SK-N-MC (cell line): ENCODE measurements at regions not wholly inside any gene's neighbourhood (a gene's known extent, or its start where the extent isn't known, plus 50 kb on each side); places are given as distances from the start of the nearest gene placed in this dataset.

Experiments
- EZH2 ChIP-seq: fragments of 200-600 bp; sonication (generic); IDR thresholded peaks from one replicate; pipeline ENCODE4 v1.6.1; 2017; ENCODE audit warnings: antibody characterized with exemption
- FOXP2 ChIP-seq: optimal IDR thresholded peaks from 2 replicates; pipeline ENCODE3; 2011; ENCODE audit warnings: mild to moderate bottlenecking, moderate library complexity; ENCODE audit not compliant: insufficient read depth; ENCODE audit errors: extremely low read length, control extremely low read depth
- POLR2AphosphoS5 ChIP-seq: IDR thresholded peaks from 2 replicates; pipeline ENCODE4 v1.6.1; 2012; ENCODE audit warnings: mild to moderate bottlenecking, low read depth, low read length, borderline replicate concordance

- no peak for TF ChIP-seq POLR2AphosphoS5
- no peak for TF ChIP-seq EZH2
- TF ChIP-seq FOXP2 = no peak
Observed at GRCh38 chr19:30911491-30911890, 437.7 kb downstream of the TSHZ3 start.
